Adrenal gland (tissue), 9 donors: ENCODE measurements at regions not wholly inside any gene's neighbourhood (a gene's known extent, or its start where the extent isn't known, plus 50 kb on each side); places are given as distances from the start of the nearest gene placed in this dataset.

Source experiments
- DNase-seq, 7 donors: peaks; one replicate each; pipeline ENCODE4 v3.0.0-alpha.2; 2019 to 2020
- H3K27ac ChIP-seq, 5 donors: fragments of 200-600 bp; sonication (generic) in 4 of 5; 1 replicate in 3 of 5; 2 replicates in 2 of 5; pipeline versions ENCODE4 v1.5.1 to v1.8.0; 2016 to 2020; ENCODE audit warnings: mild to moderate bottlenecking in 1 of 5
- H3K27me3 ChIP-seq: fragments of 200-600 bp; 2 replicates; pipeline ENCODE4 v1.8.0; 2021
- H3K36me3 ChIP-seq, 2 donors: fragments of 200-600 bp; replicated peaks in 1 of 2; 1 replicate in 1 of 2; 2 replicates in 1 of 2; pipeline versions ENCODE4 v1.5.1 to v1.8.0; 2018 to 2022
- H3K4me1 ChIP-seq, 2 donors: fragments of 200-600 bp; replicated peaks in 1 of 2; 1 replicate in 1 of 2; 2 replicates in 1 of 2; pipeline versions ENCODE4 v1.5.1 to v1.8.0; 2018 to 2021
- H3K4me3 ChIP-seq, 4 donors: fragments of 200-600 bp; sonication (generic) in 3 of 4; one replicate each; pipeline ENCODE4 v1.5.1; 2016 to 2018
- H3K9me3 ChIP-seq, 3 donors: fragments of 200-600 bp; sonication (generic) in 1 of 3; replicated peaks in 1 of 3; 1 replicate in 2 of 3; 2 replicates in 1 of 3; pipeline versions ENCODE4 v1.5.1 to v1.8.0; 2016 to 2021
- CTCF ChIP-seq, 6 experiments: fragments of 450-650 bp in 4 of 6; fragments of 200-600 bp in 2 of 6; sonication (generic) in 1 of 6; IDR thresholded peaks; 1 replicate in 5 of 6; 2 replicates in 1 of 6; pipeline versions ENCODE4 v1.5.1 to v1.8.0; 2016 to 2021; ENCODE audit warnings: antibody characterized with exemption in 6 of 6, mild to moderate bottlenecking in 2 of 6, moderate library complexity in 1 of 6
- POLR2A ChIP-seq, 2 donors: fragments of 450-650 bp; IDR thresholded peaks; one replicate each; pipeline ENCODE4 v1.6.1; 2017; ENCODE audit warnings: antibody characterized with exemption in 2 of 2, mild to moderate bottlenecking in 2 of 2, moderate library complexity in 1 of 2
- WGBS, 4 donors: extraction: QIAGEN DNeasy Blood & Tissue Kit in 2 of 4; methylation state at CpG; one replicate each; pipeline versions ENCODE4 v1.1.5 to v1.1.7; 2013 to 2017; 5-methylcytosine and 5-hydroxymethylcytosine counted together
- intact Hi-C, 2 donors: fragments of 100-400 bp; cut with DNase I; formaldehyde crosslinking; loops; one replicate each; pipeline versions ENCODE4 v1.14.1 to v1.15.0; 2022 to 2023
- donor health status: healthy with polysubstance abuse.
- donor health status: Bipolar disorder and iron deficiency.
- donor health status: DM: yes; HTN: yes; CAD: no.
- donor health status: DM: no; HTN: no; CAD: no.
- donor health status: DM: no; HTN: no; CAD: no.

- H3K4me1 ChIP-seq = no peaks in the 10 kb centered on the region
- no peaks in the 10 kb centered on the region for H3K36me3 ChIP-seq
- TF ChIP-seq POLR2A (IDR thresholded peaks at IDR 0.05) = no peak
- H3K27me3 ChIP-seq = no peaks in the 10 kb centered on the region
- no peak overlapping the region for H3K27ac ChIP-seq
- intact Hi-C loops = no loop called here
- H3K9me3 ChIP-seq = no peaks in the 10 kb centered on the region
- H3K4me3 ChIP-seq = no peak overlapping the region
- DNase-seq = no peak
These were observed 116.6 kb upstream of the TSC22D2 start for GRCh38 chr3:150291515-150291914.

- Histone ChIP-seq H3K27me3 (no peaks in the 10 kb centered on the region), H3K9me3 (no peaks in the 10 kb centered on the region), H3K27ac (no peak overlapping the region), H3K36me3 (no peaks in the 10 kb centered on the region), H3K4me3 (no peak overlapping the region), H3K4me1 (no peaks in the 10 kb centered on the region)
- peak in 2 of 7 donors; percentile 14 to 24 for DNase-seq
- intact Hi-C loops = loop anchor here in 1 of 2 donors (5.0 kb wide), 1 partner anchor 211 kb away; no protein-coding TSS in a partner anchor
- TF ChIP-seq CTCF (IDR thresholded peaks at IDR 0.05) (peak; percentile 36 to 72 (median 62)), POLR2A (IDR thresholded peaks at IDR 0.05) (no peak)
- WGBS, 4 donors = 49 to 76% (median 58%) methylated on average over 6 of the region's 6 CpGs
These were observed 121.5 kb upstream of the TSC22D2 start for GRCh38 chr3:150286390-150287147.

- no peak overlapping the region for H3K4me3 ChIP-seq
- intact Hi-C loops = loop anchor here in 1 of 2 donors (5.0 kb wide), 1 partner anchor 212 kb away; no protein-coding TSS in a partner anchor
- no peaks in the 10 kb centered on the region for H3K9me3 ChIP-seq
- WGBS, 4 donors = 82 to 95% (median 86%) methylated on average over 2 of the region's 2 CpGs
- no peaks in the 10 kb centered on the region for H3K4me1 ChIP-seq
- no peaks in the 10 kb centered on the region for H3K27me3 ChIP-seq
- TF ChIP-seq CTCF (IDR thresholded peaks at IDR 0.05) (no peak), POLR2A (IDR thresholded peaks at IDR 0.05) (no peak)
- no peaks in the 10 kb centered on the region for H3K36me3 ChIP-seq
- DNase-seq = no peak
- no peak overlapping the region for H3K27ac ChIP-seq
These were observed 122.5 kb upstream of the TSC22D2 start for GRCh38 chr3:150285601-150286000.

GRCh38 chr3:150278843-150279381 is 129.2 kb upstream of the TSC22D2 start:
- Histone ChIP-seq H3K36me3 (no peaks in the 10 kb centered on the region), H3K4me1 (no peaks in the 10 kb centered on the region), H3K27ac (no peak overlapping the region), H3K4me3 (no peak overlapping the region), H3K9me3 (no peaks in the 10 kb centered on the region), H3K27me3 (peaks cover 5% of the 10 kb centered on the region)
- no peak for DNase-seq
- 73 to 84% (median 79%) methylated on average over 7 of the region's 7 CpGs for WGBS, 4 donors
- TF ChIP-seq POLR2A (IDR thresholded peaks at IDR 0.05) (no peak), CTCF (IDR thresholded peaks at IDR 0.05) (no peak)
- intact Hi-C loops = no loop called here

GRCh38 chr3:150278195-150278594 is 129.9 kb upstream of the TSC22D2 start:
- Histone ChIP-seq H3K27me3 (peaks cover 5% of the 10 kb centered on the region), H3K36me3 (no peaks in the 10 kb centered on the region), H3K4me3 (no peak overlapping the region), H3K27ac (no peak overlapping the region), H3K9me3 (no peaks in the 10 kb centered on the region), H3K4me1 (no peaks in the 10 kb centered on the region)
- TF ChIP-seq CTCF (IDR thresholded peaks at IDR 0.05) (no peak), POLR2A (IDR thresholded peaks at IDR 0.05) (no peak)
- intact Hi-C loops = no loop called here
- DNase-seq = no peak
